ENCODE measurements at regions not wholly inside any gene's neighbourhood (a gene's known extent, or its start where the extent isn't known, plus 50 kb on each side); places are given as distances from the start of the nearest gene placed in this dataset.

DNA sequence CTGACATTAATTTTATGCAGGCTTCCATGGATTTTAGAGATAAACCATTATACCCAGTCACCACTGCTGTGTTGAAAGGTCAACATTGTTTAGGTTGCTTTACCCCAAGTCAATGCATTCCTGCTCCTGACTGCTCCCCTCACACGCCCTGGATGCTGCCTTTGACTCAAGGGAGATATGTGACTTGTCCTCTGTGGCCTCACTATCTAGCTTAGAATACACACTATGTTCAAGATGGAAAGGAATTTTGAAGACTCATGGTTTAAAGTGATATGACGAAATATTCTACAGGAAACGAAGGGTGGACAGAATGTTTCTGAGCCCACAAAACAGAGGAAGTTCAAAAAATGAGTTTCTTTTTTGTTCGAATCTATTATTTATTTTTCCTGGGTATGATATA lies 170.4 kb upstream of the NR5A2 start:
- H3K4me3 ChIP-seq (replicated peaks; ENCODE audit: insufficient read depth, low read length) = no peak overlapping the region
- peak in 1 of 2 experiments; percentile 32 for DNase-seq (ENCODE audit: low read depth in 1 of 2, low spot score in 1 of 2)
- H3K27me3 ChIP-seq (ENCODE audit: insufficient read depth, poor library complexity, severe bottlenecking) = no peaks in the 10 kb centered on the region
- TF ChIP-seq SPI1 (IDR thresholded peaks at IDR 0.05; ENCODE audit: borderline replicate concordance, low read depth) (peak; percentile 43; the same call in 1 of the 2 replicates), GABPA (IDR thresholded peaks at IDR 0.05; ENCODE audit: low read depth) (no peak)
- peak overlapping the region; percentile 49 for H3K27ac ChIP-seq (replicated peaks)

- DNase-seq (ENCODE audit: low read depth in 1 of 2, low spot score in 1 of 2) = no peak
- no peak for TF ChIP-seq POLR2AphosphoS5 (IDR thresholded peaks at IDR 0.05; ENCODE audit: low read depth)
- Histone ChIP-seq H3K27ac (replicated peaks) (peak overlapping the region; percentile 49), H3K27me3 (ENCODE audit: insufficient read depth, poor library complexity, severe bottlenecking) (no peaks in the 10 kb centered on the region), H3K4me3 (replicated peaks; ENCODE audit: insufficient read depth, low read length) (no peak overlapping the region)
These were observed 170.0 kb upstream of the NR5A2 start for GRCh38 chr1:199857516-199857915.

DNA sequence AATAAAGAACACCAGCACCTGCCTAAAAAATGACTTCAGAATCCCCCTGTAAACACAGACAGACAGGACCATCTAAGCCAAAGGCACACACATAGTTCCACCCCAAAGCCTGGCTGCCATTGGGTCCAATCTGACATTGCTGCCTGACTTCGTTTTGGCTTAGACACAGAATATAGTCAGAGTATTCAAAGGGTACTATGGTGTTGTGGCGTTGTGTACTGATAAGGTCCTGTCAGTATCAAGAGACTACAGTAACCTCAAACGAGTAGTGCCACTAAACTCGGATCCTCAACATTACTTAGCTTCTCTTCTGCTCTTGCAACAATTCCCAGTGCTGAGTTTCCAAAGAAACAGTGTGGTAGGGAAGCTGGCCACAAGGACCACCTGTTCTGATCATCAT lies 169.3 kb upstream of the NR5A2 start:
- no peaks in the 10 kb centered on the region for H3K27me3 ChIP-seq (ENCODE audit: insufficient read depth, poor library complexity, severe bottlenecking)
- DNase-seq (ENCODE audit: low read depth in 1 of 2, low spot score in 1 of 2) = no peak
- TF ChIP-seq POLR2AphosphoS5 (IDR thresholded peaks at IDR 0.05; ENCODE audit: low read depth) (no peak), SPI1 (IDR thresholded peaks at IDR 0.05; ENCODE audit: borderline replicate concordance, low read depth) (no peak), GABPA (IDR thresholded peaks at IDR 0.05; ENCODE audit: low read depth) (no peak)
- TF ChIP-seq, protein P1, sequence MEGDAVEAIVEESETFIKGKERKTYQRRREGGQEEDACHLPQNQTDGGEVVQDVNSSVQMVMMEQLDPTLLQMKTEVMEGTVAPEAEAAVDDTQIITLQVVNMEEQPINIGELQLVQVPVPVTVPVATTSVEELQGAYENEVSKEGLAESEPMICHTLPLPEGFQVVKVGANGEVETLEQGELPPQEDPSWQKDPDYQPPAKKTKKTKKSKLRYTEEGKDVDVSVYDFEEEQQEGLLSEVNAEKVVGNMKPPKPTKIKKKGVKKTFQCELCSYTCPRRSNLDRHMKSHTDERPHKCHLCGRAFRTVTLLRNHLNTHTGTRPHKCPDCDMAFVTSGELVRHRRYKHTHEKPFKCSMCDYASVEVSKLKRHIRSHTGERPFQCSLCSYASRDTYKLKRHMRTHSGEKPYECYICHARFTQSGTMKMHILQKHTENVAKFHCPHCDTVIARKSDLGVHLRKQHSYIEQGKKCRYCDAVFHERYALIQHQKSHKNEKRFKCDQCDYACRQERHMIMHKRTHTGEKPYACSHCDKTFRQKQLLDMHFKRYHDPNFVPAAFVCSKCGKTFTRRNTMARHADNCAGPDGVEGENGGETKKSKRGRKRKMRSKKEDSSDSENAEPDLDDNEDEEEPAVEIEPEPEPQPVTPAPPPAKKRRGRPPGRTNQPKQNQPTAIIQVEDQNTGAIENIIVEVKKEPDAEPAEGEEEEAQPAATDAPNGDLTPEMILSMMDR (IDR thresholded peaks at IDR 0.05; ENCODE audit: insufficient read depth, low read length) = no peak
- TF ChIP-seq, protein P2, sequence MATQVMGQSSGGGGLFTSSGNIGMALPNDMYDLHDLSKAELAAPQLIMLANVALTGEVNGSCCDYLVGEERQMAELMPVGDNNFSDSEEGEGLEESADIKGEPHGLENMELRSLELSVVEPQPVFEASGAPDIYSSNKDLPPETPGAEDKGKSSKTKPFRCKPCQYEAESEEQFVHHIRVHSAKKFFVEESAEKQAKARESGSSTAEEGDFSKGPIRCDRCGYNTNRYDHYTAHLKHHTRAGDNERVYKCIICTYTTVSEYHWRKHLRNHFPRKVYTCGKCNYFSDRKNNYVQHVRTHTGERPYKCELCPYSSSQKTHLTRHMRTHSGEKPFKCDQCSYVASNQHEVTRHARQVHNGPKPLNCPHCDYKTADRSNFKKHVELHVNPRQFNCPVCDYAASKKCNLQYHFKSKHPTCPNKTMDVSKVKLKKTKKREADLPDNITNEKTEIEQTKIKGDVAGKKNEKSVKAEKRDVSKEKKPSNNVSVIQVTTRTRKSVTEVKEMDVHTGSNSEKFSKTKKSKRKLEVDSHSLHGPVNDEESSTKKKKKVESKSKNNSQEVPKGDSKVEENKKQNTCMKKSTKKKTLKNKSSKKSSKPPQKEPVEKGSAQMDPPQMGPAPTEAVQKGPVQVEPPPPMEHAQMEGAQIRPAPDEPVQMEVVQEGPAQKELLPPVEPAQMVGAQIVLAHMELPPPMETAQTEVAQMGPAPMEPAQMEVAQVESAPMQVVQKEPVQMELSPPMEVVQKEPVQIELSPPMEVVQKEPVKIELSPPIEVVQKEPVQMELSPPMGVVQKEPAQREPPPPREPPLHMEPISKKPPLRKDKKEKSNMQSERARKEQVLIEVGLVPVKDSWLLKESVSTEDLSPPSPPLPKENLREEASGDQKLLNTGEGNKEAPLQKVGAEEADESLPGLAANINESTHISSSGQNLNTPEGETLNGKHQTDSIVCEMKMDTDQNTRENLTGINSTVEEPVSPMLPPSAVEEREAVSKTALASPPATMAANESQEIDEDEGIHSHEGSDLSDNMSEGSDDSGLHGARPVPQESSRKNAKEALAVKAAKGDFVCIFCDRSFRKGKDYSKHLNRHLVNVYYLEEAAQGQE (IDR thresholded peaks at IDR 0.05; ENCODE audit: insufficient replicate concordance, low read depth) = no peak
- H3K4me3 ChIP-seq (replicated peaks; ENCODE audit: insufficient read depth, low read length) = no peak overlapping the region
- H3K27ac ChIP-seq (replicated peaks) = no peak overlapping the region

DNA sequence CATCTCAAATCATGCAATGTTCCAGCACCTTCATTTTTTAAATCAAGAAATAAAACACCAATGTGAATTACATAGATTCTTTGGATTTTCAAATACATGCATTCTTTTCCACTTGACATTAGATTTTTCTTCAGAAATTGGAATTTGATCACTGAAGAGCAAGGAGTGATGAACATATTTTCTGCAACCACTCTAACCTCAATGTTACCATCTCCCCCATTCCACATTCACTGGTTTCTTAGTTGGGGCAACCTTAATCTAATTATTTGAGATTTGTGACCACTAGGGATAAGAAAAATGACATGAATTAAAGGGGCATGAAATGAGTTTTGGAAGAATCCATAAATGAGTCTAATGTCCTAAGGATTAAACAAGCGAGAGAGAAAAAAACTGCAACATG lies 168.7 kb upstream of the NR5A2 start:
- peak overlapping the region; percentile 45 for H3K27ac ChIP-seq (replicated peaks)
- no peak for DNase-seq (ENCODE audit: low read depth in 1 of 2, low spot score in 1 of 2)
- TF ChIP-seq, protein P2 (IDR thresholded peaks at IDR 0.05; ENCODE audit: insufficient replicate concordance, low read depth) = no peak
- no peak overlapping the region for H3K4me3 ChIP-seq (replicated peaks; ENCODE audit: insufficient read depth, low read length)
- H3K27me3 ChIP-seq (ENCODE audit: insufficient read depth, poor library complexity, severe bottlenecking) = no peaks in the 10 kb centered on the region

GRCh38 chr1:199859491-199859933 lies 168.0 kb upstream of the NR5A2 start:
- TF ChIP-seq, protein P1 (IDR thresholded peaks at IDR 0.05; ENCODE audit: insufficient read depth, low read length) = no peak
- TF ChIP-seq SPI1 (IDR thresholded peaks at IDR 0.05; ENCODE audit: borderline replicate concordance, low read depth) = peak; percentile 69
- DNase-seq (ENCODE audit: low read depth in 1 of 2, low spot score in 1 of 2) = peak; percentile 63 to 85
- no peaks in the 10 kb centered on the region for H3K27me3 ChIP-seq (ENCODE audit: insufficient read depth, poor library complexity, severe bottlenecking)
- H3K27ac ChIP-seq (replicated peaks) = peak overlapping the region; percentile 45
- no peak overlapping the region for H3K4me3 ChIP-seq (replicated peaks; ENCODE audit: insufficient read depth, low read length)

Measured in HL-60 (cell line).